GM12878 (cell line): ENCODE measurements at regions not wholly inside any gene's neighbourhood (a gene's known extent, or its start where the extent isn't known, plus 50 kb on each side); places are given as distances from the start of the nearest gene placed in this dataset.

Experiments used
- ATAC-seq: fragments of 200-7000 bp; cut with Tn5 transposase; 3 replicates; pipeline ENCODE4 v1.9.1; 2020; ENCODE audit warnings: mild to moderate bottlenecking, moderate library complexity
- BruUV-seq: library from RNA; stranded (reverse); fragments of 400-500 nt; replicated peaks from 2 replicates; lab custom pipeline; 2021; lab: Mats Ljungman, UMichigan
- CTCF ChIA-PET: fragments of 300-600 bp; sonication (Branson Sonifier 250); formaldehyde crosslinking; extraction: SDS; loops from one replicate; lab custom pipeline; 2021; ENCODE audit warnings: inconsistent platforms; lab: Yijun Ruan, JAX
- POLR2A ChIA-PET: fragments of 350-600 bp; formaldehyde crosslinking; extraction: SDS; loops from one replicate; lab custom pipeline; 2021; ENCODE audit warnings: inconsistent platforms; lab: Charles Lee
- RAD21 ChIA-PET: fragments of 300-600 bp; sonication (Branson Sonifier 250); formaldehyde crosslinking; loops from one replicate; lab custom pipeline; 2023; ENCODE audit warnings: antibody characterized with exemption; ENCODE audit not compliant: unreplicated experiment; lab: Charles Lee
- SMC1A ChIA-PET: fragments of 300-600 bp; sonication (Branson Sonifier 250); formaldehyde crosslinking; loops from one replicate; lab custom pipeline; 2023; ENCODE audit not compliant: unreplicated experiment, uncharacterized antibody; lab: Charles Lee
- DNase-seq: peaks from one replicate; pipeline ENCODE4 v3.0.0-alpha.2; 2011; ENCODE audit warnings: low read depth, low spot score
- FAIRE-seq: peaks from 3 replicates; lab custom pipeline; 2011; peaks lifted over from hg19 to GRCh38; lab: Jason Lieb, UNC
- H2AFZ ChIP-seq: 2 replicates; pipeline ENCODE4 v1.6.0; 2011; ENCODE audit warnings: low read depth, low read length, control low read depth; ENCODE audit not compliant: control insufficient read depth
- H3K27ac ChIP-seq: 2 replicates; pipeline ENCODE4 v1.5.1; 2011; ENCODE audit warnings: control low read depth; ENCODE audit not compliant: control insufficient read depth, insufficient read depth
- H3K27me3 ChIP-seq, 2 experiments: replicated peaks in 1 of 2; 2 replicates each; pipeline versions ENCODE4 v1.6.0 to v1.6.1; 2011; ENCODE audit warnings: low read length in 1 of 2; ENCODE audit not compliant: control insufficient read depth in 2 of 2, insufficient read depth in 2 of 2
- H3K36me3 ChIP-seq, 2 experiments: 2 replicates each; pipeline ENCODE4 v1.5.1; 2011; ENCODE audit warnings: low read length in 1 of 2; ENCODE audit not compliant: control insufficient read depth in 2 of 2, insufficient read depth in 2 of 2
- H3K4me1 ChIP-seq: 2 replicates; pipeline ENCODE4 v1.6.1; 2011; ENCODE audit warnings: mild to moderate bottlenecking, low read length, moderate library complexity, mixed read lengths; ENCODE audit not compliant: control insufficient read depth, insufficient read depth
- H3K4me2 ChIP-seq: 2 replicates; pipeline ENCODE4 v1.6.0; 2011; ENCODE audit warnings: control low read depth; ENCODE audit not compliant: control insufficient read depth, insufficient read depth
- H3K4me3 ChIP-seq: fragments of 200-600 bp; sonication (generic); 2 replicates; pipeline ENCODE4 v1.5.1; 2016
- H3K79me2 ChIP-seq: 2 replicates; pipeline ENCODE4 v1.6.0; 2011; ENCODE audit warnings: low read length; ENCODE audit not compliant: control insufficient read depth, insufficient read depth
- H3K9ac ChIP-seq: 2 replicates; pipeline ENCODE4 v1.8.0; 2011; ENCODE audit warnings: low read length, control low read depth, mixed read lengths; ENCODE audit not compliant: control insufficient read depth, insufficient read depth
- H3K9me3 ChIP-seq: replicated peaks from 3 replicates; pipeline ENCODE4 v1.5.1; 2011; ENCODE audit warnings: mild to moderate bottlenecking, low read length; ENCODE audit not compliant: control insufficient read depth, insufficient read depth
- H4K20me1 ChIP-seq: 2 replicates; pipeline ENCODE4 v1.6.0; 2011; ENCODE audit not compliant: control insufficient read depth, insufficient read depth
- CEBPZ ChIP-seq: fragments of 150-350 bp; IDR thresholded peaks from 2 replicates; pipeline ENCODE4 v1.6.1; 2016; ENCODE audit warnings: low read depth, low read length
- CREB1 ChIP-seq: IDR thresholded peaks from 2 replicates; pipeline ENCODE4 v1.6.1; 2012; ENCODE audit warnings: low read depth, mild to moderate bottlenecking, inconsistent platforms
- CREM ChIP-seq: IDR thresholded peaks from 2 replicates; pipeline ENCODE4 v1.6.1; 2014; ENCODE audit warnings: antibody characterized with exemption, low read depth
- EED ChIP-seq: sonication (generic); IDR thresholded peaks from 2 replicates; pipeline ENCODE4 v1.6.1; 2016; ENCODE audit warnings: antibody characterized with exemption, low read depth
- EGR1 ChIP-seq, 2 experiments: IDR thresholded peaks; 1 replicate in 1 of 2; 2 replicates in 1 of 2; pipeline ENCODE4 v1.6.1; 2011 to 2012; ENCODE audit warnings: low read depth in 2 of 2, low read length in 2 of 2, borderline replicate concordance in 1 of 2, mild to moderate bottlenecking in 1 of 2, moderate library complexity in 1 of 2
- EZH2 ChIP-seq: IDR thresholded peaks from 2 replicates; pipeline ENCODE4 v1.6.1; 2012; ENCODE audit warnings: low read depth, mild to moderate bottlenecking, control low read depth, inconsistent platforms, low read length, borderline replicate concordance; ENCODE audit not compliant: control insufficient read depth
- FOS ChIP-seq: IDR thresholded peaks from 3 replicates; pipeline ENCODE4 v1.6.1; 2011; ENCODE audit warnings: borderline replicate concordance; ENCODE audit not compliant: insufficient read length; ENCODE audit errors: extremely low read depth
- GATAD2B ChIP-seq: fragments of 450-650 bp; conservative IDR thresholded peaks from 2 replicates; pipeline ENCODE4 v1.6.1; 2017; ENCODE audit warnings: low read depth, mild to moderate bottlenecking, moderate library complexity
- NFYB ChIP-seq: IDR thresholded peaks from 2 replicates; pipeline ENCODE4 v1.6.1; 2011; ENCODE audit warnings: low read depth, mild to moderate bottlenecking, low read length, improper control_type of control experiment, moderate library complexity; ENCODE audit not compliant: insufficient read depth
- RAD21 ChIP-seq: IDR thresholded peaks from 2 replicates; pipeline ENCODE4 v1.6.1; 2011; ENCODE audit warnings: mild to moderate bottlenecking, low read depth, low read length, moderate library complexity; ENCODE audit not compliant: insufficient read depth
- SIN3A ChIP-seq: IDR thresholded peaks from 2 replicates; pipeline ENCODE4 v1.6.1; 2012; ENCODE audit warnings: low read depth, low read length, improper control_type of control experiment
- SMAD5 ChIP-seq: IDR thresholded peaks from 2 replicates; pipeline ENCODE4 v1.6.1; 2016; ENCODE audit warnings: antibody characterized with exemption, low read depth
- SMARCA5 ChIP-seq: fragments of 450-650 bp; IDR thresholded peaks from 2 replicates; pipeline ENCODE4 v1.6.1; 2017; ENCODE audit warnings: mild to moderate bottlenecking
- SREBF2 ChIP-seq: IDR thresholded peaks from 2 replicates; pipeline ENCODE4 v1.6.1; 2012; ENCODE audit warnings: mild to moderate bottlenecking, low read length
- STAT1 ChIP-seq: fragments of 450-650 bp; conservative IDR thresholded peaks from 2 replicates; pipeline ENCODE4 v1.6.1; 2014; ENCODE audit warnings: antibody characterized with exemption, mild to moderate bottlenecking
- TARDBP ChIP-seq: IDR thresholded peaks from 2 replicates; pipeline ENCODE4 v1.6.1; 2016; ENCODE audit warnings: borderline replicate concordance
- WRNIP1 ChIP-seq: IDR thresholded peaks from 2 replicates; pipeline ENCODE4 v1.6.1; 2011; ENCODE audit warnings: low read depth, low read length, improper control_type of control experiment, borderline replicate concordance
- WGBS: methylation state at CpG from one replicate; pipeline ENCODE4 v1.1.6; 2016; ENCODE audit warnings: low lambda C conversion rate; ENCODE audit not compliant: insufficient replicate concordance, insufficient coverage; ENCODE audit errors: missing lambda C conversion rate; 5-methylcytosine and 5-hydroxymethylcytosine counted together
- in situ Hi-C: fragments of 300-500 bp; cut with MboI; formaldehyde crosslinking; loops from 9 replicates; pipeline ENCODE4 v1.14.3; 2018; ENCODE audit warnings: mixed read lengths
- intact Hi-C: fragments of 100-400 bp; cut with micrococcal nuclease; formaldehyde crosslinking; loops from one replicate; pipeline ENCODE4 v1.14.2; 2022; ENCODE audit not compliant: unreplicated experiment
- TF ChIP-seq, protein P1 (sequence below): fragments of 450-650 bp; IDR thresholded peaks from 2 replicates; pipeline ENCODE4 v1.6.1; 2016; ENCODE audit warnings: mild to moderate bottlenecking, moderate library complexity, borderline replicate concordance

DNA sequence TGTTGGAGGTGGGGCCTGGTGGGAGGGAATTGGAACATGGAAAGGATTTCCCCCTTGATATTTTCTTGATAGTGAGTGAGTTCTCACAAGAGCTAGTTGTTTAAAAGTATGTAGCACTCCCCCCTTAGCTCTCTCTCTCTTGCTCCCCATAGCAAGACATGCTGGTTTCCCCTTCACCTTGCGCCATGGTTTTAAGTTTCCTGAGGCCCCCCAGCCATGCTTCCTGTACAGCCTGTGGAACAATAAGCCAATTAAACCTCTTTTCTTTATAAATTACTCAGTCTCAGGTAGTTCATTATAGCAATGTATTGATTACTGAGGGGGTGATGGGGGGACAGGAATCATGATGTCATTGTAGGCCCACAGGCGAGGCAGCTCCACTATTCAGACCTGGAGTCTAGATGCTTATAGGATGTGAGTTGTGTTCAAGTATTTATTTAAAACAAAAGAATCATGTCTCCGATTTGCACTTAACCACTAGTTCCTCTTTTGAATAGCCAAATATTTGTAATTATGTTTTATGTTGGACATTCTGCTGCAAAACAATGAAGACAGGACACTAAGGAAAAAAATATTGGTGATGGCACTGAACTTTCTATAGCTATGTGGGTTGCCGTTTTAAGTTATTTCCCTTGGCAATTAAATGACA lies 156.6 kb downstream of the TMEM38B start:
- FAIRE-seq (no peak), ATAC-seq (no peak), DNase-seq (no peak)
- H3K9me3 ChIP-seq, result no peaks in the 10 kb centered on the region; the same call in 2 of the 3 replicates
- no TSS peak for BruUV-seq
- SMC1A ChIA-PET, result interaction anchor here (1.0 to 1.1 kb wide), 2 partner anchors 9 to 10 kb away, joined by 3 to 4 read pairs; no protein-coding TSS in a partner anchor
- no peak overlapping the region for H3K27ac ChIP-seq
- POLR2A ChIA-PET, result no interaction called here
- H4K20me1 ChIP-seq, result no peaks in the 10 kb centered on the region
- no peaks in the 10 kb centered on the region for H3K79me2 ChIP-seq
- H3K4me2 ChIP-seq, result no peak overlapping the region
- no peak overlapping the region for H3K4me3 ChIP-seq
- in situ Hi-C loops (no loop called here), intact Hi-C loops (no loop called here)
- H3K4me1 ChIP-seq, result no peaks in the 10 kb centered on the region
- CTCF ChIA-PET, result interaction anchor here (0.7 to 1.9 kb wide), 5 partner anchors 9 to 34 kb away, joined by 3 to 10 read pairs (median 3); no protein-coding TSS in a partner anchor
- 34% methylated on average over 4 of the region's 4 CpGs for WGBS
- H3K9ac ChIP-seq, result no peak overlapping the region
- no peaks in the 10 kb centered on the region for H3K36me3 ChIP-seq
- H3K27me3 ChIP-seq, result no peaks in the 10 kb centered on the region
- RAD21 ChIA-PET, result no interaction called here
- TF ChIP-seq SMAD5, result no peak
- TF ChIP-seq, protein P1, sequence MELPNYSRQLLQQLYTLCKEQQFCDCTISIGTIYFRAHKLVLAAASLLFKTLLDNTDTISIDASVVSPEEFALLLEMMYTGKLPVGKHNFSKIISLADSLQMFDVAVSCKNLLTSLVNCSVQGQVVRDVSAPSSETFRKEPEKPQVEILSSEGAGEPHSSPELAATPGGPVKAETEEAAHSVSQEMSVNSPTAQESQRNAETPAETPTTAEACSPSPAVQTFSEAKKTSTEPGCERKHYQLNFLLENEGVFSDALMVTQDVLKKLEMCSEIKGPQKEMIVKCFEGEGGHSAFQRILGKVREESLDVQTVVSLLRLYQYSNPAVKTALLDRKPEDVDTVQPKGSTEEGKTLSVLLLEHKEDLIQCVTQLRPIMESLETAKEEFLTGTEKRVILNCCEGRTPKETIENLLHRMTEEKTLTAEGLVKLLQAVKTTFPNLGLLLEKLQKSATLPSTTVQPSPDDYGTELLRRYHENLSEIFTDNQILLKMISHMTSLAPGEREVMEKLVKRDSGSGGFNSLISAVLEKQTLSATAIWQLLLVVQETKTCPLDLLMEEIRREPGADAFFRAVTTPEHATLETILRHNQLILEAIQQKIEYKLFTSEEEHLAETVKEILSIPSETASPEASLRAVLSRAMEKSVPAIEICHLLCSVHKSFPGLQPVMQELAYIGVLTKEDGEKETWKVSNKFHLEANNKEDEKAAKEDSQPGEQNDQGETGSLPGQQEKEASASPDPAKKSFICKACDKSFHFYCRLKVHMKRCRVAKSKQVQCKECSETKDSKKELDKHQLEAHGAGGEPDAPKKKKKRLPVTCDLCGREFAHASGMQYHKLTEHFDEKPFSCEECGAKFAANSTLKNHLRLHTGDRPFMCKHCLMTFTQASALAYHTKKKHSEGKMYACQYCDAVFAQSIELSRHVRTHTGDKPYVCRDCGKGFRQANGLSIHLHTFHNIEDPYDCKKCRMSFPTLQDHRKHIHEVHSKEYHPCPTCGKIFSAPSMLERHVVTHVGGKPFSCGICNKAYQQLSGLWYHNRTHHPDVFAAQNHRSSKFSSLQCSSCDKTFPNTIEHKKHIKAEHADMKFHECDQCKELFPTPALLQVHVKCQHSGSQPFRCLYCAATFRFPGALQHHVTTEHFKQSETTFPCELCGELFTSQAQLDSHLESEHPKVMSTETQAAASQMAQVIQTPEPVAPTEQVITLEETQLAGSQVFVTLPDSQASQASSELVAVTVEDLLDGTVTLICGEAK, result no peak
- TF ChIP-seq WRNIP1, result no peak
- TF ChIP-seq RAD21, result no peak
- no peak for TF ChIP-seq STAT1
- TF ChIP-seq EED, result no peak
- TF ChIP-seq SMARCA5, result no peak
- no peak for TF ChIP-seq CEBPZ
- no peak for TF ChIP-seq NFYB
- TF ChIP-seq FOS, result no peak
- TF ChIP-seq CREM, result no peak
- TF ChIP-seq EGR1 (IDR thresholded peaks at IDR 0.05; ENCODE audit: borderline replicate concordance in 1 of 2, low read depth in 2 of 2, low read length in 2 of 2), result no peak
- TF ChIP-seq CREB1, result no peak
- no peak for TF ChIP-seq SIN3A
- no peak for TF ChIP-seq GATAD2B
- no peak for TF ChIP-seq EZH2
- no peak for TF ChIP-seq SREBF2
- no peak for TF ChIP-seq TARDBP
- H2AFZ ChIP-seq, result no peak overlapping the region
